Suprapubic skin (tissue), 4 donors: ENCODE measurements at regions not wholly inside any gene's neighbourhood (a gene's known extent, or its start where the extent isn't known, plus 50 kb on each side); places are given as distances from the start of the nearest gene placed in this dataset.

Experiments
- DNase-seq, 2 donors: peaks; one replicate each; pipeline ENCODE4 v3.0.0-alpha.2; 2019; ENCODE audit warnings: low spot score in 2 of 2
- H3K27ac ChIP-seq: fragments of 200-600 bp; sonication (generic); one replicate; pipeline ENCODE4 v1.5.1; 2019
- H3K27me3 ChIP-seq: fragments of 200-600 bp; sonication (generic); one replicate; pipeline ENCODE4 v1.5.1; 2019
- H3K36me3 ChIP-seq: fragments of 200-600 bp; sonication (generic); one replicate; pipeline ENCODE4 v1.5.1; 2019
- H3K4me1 ChIP-seq: fragments of 200-600 bp; sonication (generic); one replicate; pipeline ENCODE4 v1.5.1; 2019
- H3K4me3 ChIP-seq: fragments of 200-600 bp; sonication (generic); one replicate; pipeline ENCODE4 v1.5.1; 2019; ENCODE audit warnings: mild to moderate bottlenecking
- H3K9me3 ChIP-seq: fragments of 200-600 bp; sonication (generic); one replicate; pipeline ENCODE4 v1.5.1; 2019
- EP300 ChIP-seq: sonication (generic); formaldehyde crosslinking; IDR thresholded peaks from one replicate; pipeline ENCODE4 v1.6.1; 2017; ENCODE audit warnings: antibody characterized with exemption
- POLR2A ChIP-seq, 2 donors: fragments of 450-650 bp; IDR thresholded peaks; one replicate each; pipeline ENCODE4 v1.6.1; 2017; ENCODE audit warnings: antibody characterized with exemption in 2 of 2, mild to moderate bottlenecking in 2 of 2, moderate library complexity in 2 of 2
- POLR2AphosphoS5 ChIP-seq, 3 donors: sonication (generic); formaldehyde crosslinking; IDR thresholded peaks; one replicate each; pipeline ENCODE4 v1.6.1; 2017; ENCODE audit warnings: antibody characterized with exemption in 3 of 3
- WGBS: methylation state at CpG from one replicate; pipeline ENCODE4 v1.1.5; 2018; 5-methylcytosine and 5-hydroxymethylcytosine counted together
- TF ChIP-seq, protein P1 (sequence below), 2 donors: fragments of 200-600 bp in 1 of 2; fragments of 450-650 bp in 1 of 2; sonication (generic) in 1 of 2; IDR thresholded peaks; one replicate each; pipeline ENCODE4 v1.5.1; 2016 to 2019; ENCODE audit warnings: antibody characterized with exemption in 2 of 2, mild to moderate bottlenecking in 1 of 2, moderate library complexity in 1 of 2

DNA sequence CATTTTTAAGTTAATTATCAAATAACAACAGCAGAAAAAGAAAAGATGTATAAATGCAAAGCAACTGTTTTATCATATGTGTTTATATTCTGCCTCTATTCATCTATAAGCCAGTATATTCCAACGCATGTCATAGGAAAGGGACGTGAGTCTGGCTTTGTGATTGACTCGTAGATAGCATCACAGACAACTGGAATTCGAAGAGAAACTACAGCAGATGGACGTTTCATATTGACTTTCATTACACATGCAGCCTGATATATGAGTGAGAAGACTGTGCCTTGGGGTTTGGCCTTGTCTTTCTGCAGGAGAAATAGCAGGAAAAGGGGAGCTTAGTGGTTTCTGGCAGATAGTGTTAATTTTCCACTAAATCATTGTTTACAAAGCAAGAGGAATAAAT, 1111.9 kb downstream of the MAT2B start:
- TF ChIP-seq EP300 = no peak
- TF ChIP-seq POLR2A (IDR thresholded peaks at IDR 0.05) = no peak
- TF ChIP-seq, protein P1, sequence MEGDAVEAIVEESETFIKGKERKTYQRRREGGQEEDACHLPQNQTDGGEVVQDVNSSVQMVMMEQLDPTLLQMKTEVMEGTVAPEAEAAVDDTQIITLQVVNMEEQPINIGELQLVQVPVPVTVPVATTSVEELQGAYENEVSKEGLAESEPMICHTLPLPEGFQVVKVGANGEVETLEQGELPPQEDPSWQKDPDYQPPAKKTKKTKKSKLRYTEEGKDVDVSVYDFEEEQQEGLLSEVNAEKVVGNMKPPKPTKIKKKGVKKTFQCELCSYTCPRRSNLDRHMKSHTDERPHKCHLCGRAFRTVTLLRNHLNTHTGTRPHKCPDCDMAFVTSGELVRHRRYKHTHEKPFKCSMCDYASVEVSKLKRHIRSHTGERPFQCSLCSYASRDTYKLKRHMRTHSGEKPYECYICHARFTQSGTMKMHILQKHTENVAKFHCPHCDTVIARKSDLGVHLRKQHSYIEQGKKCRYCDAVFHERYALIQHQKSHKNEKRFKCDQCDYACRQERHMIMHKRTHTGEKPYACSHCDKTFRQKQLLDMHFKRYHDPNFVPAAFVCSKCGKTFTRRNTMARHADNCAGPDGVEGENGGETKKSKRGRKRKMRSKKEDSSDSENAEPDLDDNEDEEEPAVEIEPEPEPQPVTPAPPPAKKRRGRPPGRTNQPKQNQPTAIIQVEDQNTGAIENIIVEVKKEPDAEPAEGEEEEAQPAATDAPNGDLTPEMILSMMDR (IDR thresholded peaks at IDR 0.05) = no peak
- TF ChIP-seq POLR2AphosphoS5 (IDR thresholded peaks at IDR 0.05) = no peak
- DNase-seq = no peak
- Histone ChIP-seq H3K9me3 (no peaks in the 10 kb centered on the region), H3K27ac (no peak overlapping the region), H3K36me3 (no peaks in the 10 kb centered on the region), H3K27me3 (no peaks in the 10 kb centered on the region), H3K4me3 (no peak overlapping the region), H3K4me1 (no peaks in the 10 kb centered on the region)
- 58% methylated on average over 5 of the region's 5 CpGs for WGBS

DNA sequence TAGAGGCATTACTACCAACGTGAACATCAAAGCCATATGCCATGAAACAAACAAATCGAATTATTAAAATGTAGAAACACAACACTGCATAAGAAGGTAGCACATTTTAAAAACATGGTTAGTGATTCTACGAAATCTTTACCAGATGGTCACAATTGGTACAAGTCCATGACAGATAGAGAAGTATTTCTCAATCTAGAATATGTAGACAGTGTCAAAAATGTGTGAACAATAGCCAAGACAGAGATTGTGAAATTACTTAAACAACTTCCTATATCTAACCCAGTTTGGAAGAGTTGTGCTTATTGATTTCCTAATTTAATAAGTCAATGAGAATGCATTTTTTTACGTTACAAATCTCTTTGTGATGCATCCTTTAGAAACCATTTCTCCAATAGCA, 1121.6 kb downstream of the MAT2B start:
- no peak for DNase-seq
- TF ChIP-seq POLR2A (IDR thresholded peaks at IDR 0.05) (no peak), POLR2AphosphoS5 (IDR thresholded peaks at IDR 0.05) (no peak), EP300 (no peak)
- TF ChIP-seq, protein P1 (IDR thresholded peaks at IDR 0.05) = no peak
- Histone ChIP-seq H3K36me3 (no peaks in the 10 kb centered on the region), H3K27ac (no peak overlapping the region), H3K9me3 (no peaks in the 10 kb centered on the region), H3K4me1 (no peaks in the 10 kb centered on the region), H3K4me3 (no peak overlapping the region), H3K27me3 (no peaks in the 10 kb centered on the region)
- WGBS = 61% methylated on average over 4 of the region's 4 CpGs

DNA sequence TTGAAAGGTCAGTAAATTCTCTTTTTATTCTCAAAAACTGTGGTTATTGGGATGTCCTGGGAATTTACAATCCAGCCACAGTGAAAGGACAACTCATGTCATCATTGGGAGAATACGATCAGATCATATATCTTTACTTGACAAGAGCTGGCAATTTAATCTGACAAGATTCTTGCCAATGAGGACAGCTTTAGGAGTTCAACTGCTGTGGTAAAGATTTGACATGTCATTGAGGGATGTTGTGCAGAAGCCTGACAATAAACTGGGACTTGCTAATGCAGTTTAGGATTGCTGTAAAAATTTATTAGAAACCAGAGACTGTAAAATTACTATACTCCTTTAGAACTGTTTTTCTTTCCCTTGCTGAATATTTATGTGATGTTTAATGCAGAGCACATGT, 1131.0 kb downstream of the MAT2B start:
- TF ChIP-seq EP300 = no peak
- no peak for TF ChIP-seq POLR2AphosphoS5 (IDR thresholded peaks at IDR 0.05)
- TF ChIP-seq, protein P1 (IDR thresholded peaks at IDR 0.05) = no peak
- no peak for TF ChIP-seq POLR2A (IDR thresholded peaks at IDR 0.05)
- no peak for DNase-seq
- no peaks in the 10 kb centered on the region for H3K27me3 ChIP-seq
- H3K36me3 ChIP-seq = no peaks in the 10 kb centered on the region
- WGBS = 10% methylated on average over 1 of the region's 1 CpG
- H3K9me3 ChIP-seq = no peaks in the 10 kb centered on the region
- no peaks in the 10 kb centered on the region for H3K4me1 ChIP-seq
- H3K4me3 ChIP-seq = no peak overlapping the region
- H3K27ac ChIP-seq = no peak overlapping the region

DNA sequence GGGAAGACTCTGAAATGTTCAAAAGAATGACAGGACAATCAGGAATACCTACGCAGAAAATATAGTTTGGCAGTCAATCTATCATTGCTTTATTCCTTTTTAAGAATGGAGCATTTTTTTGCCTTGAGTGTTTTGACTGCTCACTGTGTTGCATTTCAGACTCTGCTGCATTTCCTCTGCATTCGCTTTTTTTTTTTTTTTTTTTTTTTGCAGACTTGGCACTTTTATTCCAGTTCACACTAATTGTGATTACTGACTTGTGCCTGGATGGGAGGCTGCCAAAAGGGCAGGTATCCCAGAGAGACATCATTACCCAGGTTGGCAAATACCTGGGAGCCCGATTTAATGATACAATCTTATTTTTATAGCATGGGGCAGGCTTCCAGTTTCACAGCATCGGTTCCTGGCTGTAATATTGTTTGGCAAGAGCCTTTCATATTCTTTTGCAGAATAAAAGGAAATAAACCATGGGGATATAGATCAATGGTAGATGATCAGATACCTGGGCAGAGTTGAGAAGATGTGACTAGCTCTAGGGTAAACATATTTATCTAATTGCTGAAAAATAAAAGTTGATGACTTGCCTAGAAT, 1132.6 kb downstream of the MAT2B start:
- DNase-seq = no peak
- WGBS = 43% methylated on average over 4 of the region's 4 CpGs

DNA sequence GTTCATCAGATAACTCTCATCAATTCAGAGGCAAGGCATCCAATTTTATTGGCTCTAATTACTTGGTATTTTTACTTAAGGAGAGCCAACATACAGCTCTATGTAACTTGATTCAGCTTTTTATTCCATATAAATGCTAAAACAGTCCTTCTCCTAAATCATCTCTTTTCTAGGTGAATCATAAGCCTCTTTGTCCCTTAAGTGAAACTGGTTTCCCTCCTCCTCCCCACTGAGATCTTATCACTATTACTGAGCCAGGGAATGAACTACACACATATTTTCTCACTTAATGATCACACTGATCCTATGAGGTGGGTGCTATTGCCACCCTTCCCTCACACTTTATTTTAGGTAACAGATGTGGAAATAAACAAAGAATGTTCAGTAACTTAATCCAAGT, 1143.8 kb downstream of the MAT2B start:
- no peaks in the 10 kb centered on the region for H3K36me3 ChIP-seq

More for the DNA sequence above, 1132.6 kb downstream of the MAT2B start:
- Histone ChIP-seq H3K27me3 (no peaks in the 10 kb centered on the region), H3K4me3 (no peak overlapping the region), H3K36me3 (no peaks in the 10 kb centered on the region), H3K4me1 (no peaks in the 10 kb centered on the region), H3K9me3 (no peaks in the 10 kb centered on the region), H3K27ac (no peak overlapping the region)
- TF ChIP-seq POLR2AphosphoS5 (IDR thresholded peaks at IDR 0.05) (no peak), EP300 (no peak), POLR2A (IDR thresholded peaks at IDR 0.05) (no peak)
- TF ChIP-seq, protein P1 (IDR thresholded peaks at IDR 0.05) = no peak

More for the DNA sequence above, 1143.8 kb downstream of the MAT2B start:
- Histone ChIP-seq H3K27me3 (no peaks in the 10 kb centered on the region), H3K4me1 (no peaks in the 10 kb centered on the region), H3K9me3 (no peaks in the 10 kb centered on the region), H3K4me3 (no peak overlapping the region), H3K27ac (no peak overlapping the region)
- TF ChIP-seq POLR2AphosphoS5 (IDR thresholded peaks at IDR 0.05) (no peak), EP300 (no peak)
- TF ChIP-seq, protein P1 (IDR thresholded peaks at IDR 0.05) = no peak
- DNase-seq = no peak
